Memory B cell (primary cell): ENCODE measurements at regions not wholly inside any gene's neighbourhood (a gene's known extent, or its start where the extent isn't known, plus 50 kb on each side); places are given as distances from the start of the nearest gene placed in this dataset.

ENCODE experiments used
- ATAC-seq: fragments of 150-1000 bp; cut with Tn5 transposase; 2 replicates; pipeline ENCODE4 v1.10.0; 2021; ENCODE audit warnings: low read depth, mild to moderate bottlenecking, moderate library complexity
- DNase-seq, 2 donors: peaks; one replicate each; pipeline ENCODE4 v3.0.0; 2022; ENCODE audit warnings: low spot score in 2 of 2
- H3K27ac Mint-ChIP-seq: one replicate; pipeline ENCODE4 v1.8.0; 2022; ENCODE audit warnings: mild to moderate bottlenecking, moderate library complexity, mixed read lengths
- H3K27me3 Mint-ChIP-seq: one replicate; pipeline ENCODE4 v1.8.0; 2022; ENCODE audit warnings: mixed read lengths
- H3K36me3 Mint-ChIP-seq: one replicate; pipeline ENCODE4 v1.8.0; 2022; ENCODE audit warnings: mild to moderate bottlenecking, mixed read lengths
- H3K4me1 Mint-ChIP-seq: one replicate; pipeline ENCODE4 v1.8.0; 2022; ENCODE audit warnings: mixed read lengths
- H3K4me3 Mint-ChIP-seq: one replicate; pipeline ENCODE4 v1.8.0; 2022; ENCODE audit warnings: mild to moderate bottlenecking, moderate library complexity, mixed read lengths
- H3K9me3 Mint-ChIP-seq: one replicate; pipeline ENCODE4 v1.8.0; 2022; ENCODE audit warnings: mixed read lengths

- peaks cover 4% of the 10 kb centered on the region for H3K4me1 Mint-ChIP-seq
- no peak overlapping the region for H3K4me3 Mint-ChIP-seq
- peaks cover 5% of the 10 kb centered on the region for H3K36me3 Mint-ChIP-seq
- no peaks in the 10 kb centered on the region for H3K27me3 Mint-ChIP-seq
- no peaks in the 10 kb centered on the region for H3K9me3 Mint-ChIP-seq
- ATAC-seq: no peak
- no peak for DNase-seq
- no peak overlapping the region for H3K27ac Mint-ChIP-seq
These were observed 79.2 kb upstream of the ARHGEF3 start for GRCh38 chr3:56880720-56881575.

DNA sequence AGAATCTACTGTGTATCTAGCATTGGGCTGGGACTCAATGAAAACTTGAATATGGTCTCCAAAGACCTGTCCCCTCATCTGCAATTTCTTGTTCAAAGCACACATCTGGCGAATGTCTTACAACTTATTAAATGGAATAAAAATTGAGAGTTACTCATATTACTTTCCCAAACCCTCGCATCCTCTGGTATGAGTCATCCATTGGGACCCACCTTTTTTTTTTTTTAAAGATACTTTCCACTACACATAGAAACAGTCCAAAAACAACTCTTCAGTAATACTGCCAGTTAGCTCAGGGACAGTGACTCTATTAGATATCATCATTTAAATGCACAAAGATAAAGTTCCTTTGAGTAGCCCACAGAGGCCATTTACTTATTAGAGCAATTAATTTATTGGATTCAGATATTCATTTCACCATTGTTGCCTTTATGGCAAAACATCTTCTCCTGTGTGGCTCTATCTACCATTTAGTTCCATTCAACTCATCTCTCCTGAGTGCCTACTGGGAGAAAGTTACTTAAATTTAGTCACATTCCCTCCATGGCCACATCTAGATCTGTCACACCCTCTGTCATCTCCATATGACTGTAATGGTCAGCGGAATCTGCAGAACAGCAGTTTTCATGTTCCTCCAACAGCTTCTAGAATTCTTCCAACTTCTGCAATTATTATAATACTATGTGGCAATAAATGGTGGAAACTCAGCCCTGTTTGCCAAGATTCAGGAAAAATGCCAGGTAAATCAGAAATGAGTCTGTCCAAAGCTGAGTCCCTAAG, 77.9 kb upstream of the ARHGEF3 start:
- H3K4me1 Mint-ChIP-seq: peaks cover 7% of the 10 kb centered on the region
- no peaks in the 10 kb centered on the region for H3K9me3 Mint-ChIP-seq
- DNase-seq: no peak
- no peak for ATAC-seq
- H3K4me3 Mint-ChIP-seq: no peak overlapping the region
- H3K27ac Mint-ChIP-seq: no peak overlapping the region
- H3K36me3 Mint-ChIP-seq: peaks cover 8% of the 10 kb centered on the region
- no peaks in the 10 kb centered on the region for H3K27me3 Mint-ChIP-seq

DNA sequence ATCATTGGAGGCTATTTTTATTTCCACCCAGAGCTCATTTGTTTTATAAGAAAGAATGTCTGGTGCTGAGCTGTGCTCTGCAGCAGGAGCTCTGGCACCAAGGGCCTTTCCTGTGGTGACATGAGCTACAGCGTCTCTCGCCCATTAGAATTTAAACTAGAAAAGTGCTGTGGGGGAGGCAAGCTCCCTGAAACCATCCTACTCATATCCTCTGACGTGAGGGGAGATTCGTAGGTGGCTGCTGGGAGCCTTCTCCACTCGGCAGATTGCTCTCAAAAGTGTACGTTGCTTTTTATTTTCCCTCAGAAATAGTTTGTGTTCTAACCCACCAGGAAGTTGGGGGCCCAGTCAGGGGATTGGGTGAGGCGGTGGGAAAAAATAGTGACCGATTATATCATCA, 76.3 kb upstream of the ARHGEF3 start:
- no peaks in the 10 kb centered on the region for H3K9me3 Mint-ChIP-seq
- H3K27ac Mint-ChIP-seq: no peak overlapping the region
- no peak overlapping the region for H3K4me3 Mint-ChIP-seq
- peaks cover 10% of the 10 kb centered on the region for H3K36me3 Mint-ChIP-seq
- H3K27me3 Mint-ChIP-seq: no peaks in the 10 kb centered on the region
- peaks cover 9% of the 10 kb centered on the region for H3K4me1 Mint-ChIP-seq
- no peak for DNase-seq
- ATAC-seq: no peak

- peaks cover 9% of the 10 kb centered on the region for H3K4me1 Mint-ChIP-seq
- no peaks in the 10 kb centered on the region for H3K9me3 Mint-ChIP-seq
- ATAC-seq (no peak), DNase-seq (no peak)
- H3K27me3 Mint-ChIP-seq: no peaks in the 10 kb centered on the region
- H3K36me3 Mint-ChIP-seq: peaks cover 10% of the 10 kb centered on the region
- H3K27ac Mint-ChIP-seq: no peak overlapping the region
- H3K4me3 Mint-ChIP-seq: no peak overlapping the region
These were observed 75.2 kb upstream of the ARHGEF3 start for GRCh38 chr3:56876916-56877315.

DNA sequence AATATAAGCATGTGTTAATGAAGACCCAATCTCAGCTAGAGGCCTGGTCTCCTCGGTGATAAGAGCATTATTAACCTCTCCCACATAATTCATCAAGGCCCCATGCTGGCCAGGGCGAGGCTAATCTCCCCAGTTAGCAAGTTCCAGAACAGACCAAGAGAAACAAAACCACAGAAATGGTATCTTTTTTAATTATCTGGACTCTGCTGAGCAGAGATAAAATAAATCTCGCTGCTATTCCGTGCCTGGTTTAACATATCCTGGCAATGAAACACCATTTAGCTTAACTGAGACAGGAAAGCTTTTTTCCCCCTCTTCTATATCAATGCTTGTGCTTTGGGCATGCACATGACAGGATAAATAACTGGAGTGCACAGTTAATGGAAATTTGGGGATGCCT, 72.5 kb upstream of the ARHGEF3 start:
- ATAC-seq (no peak), DNase-seq (no peak)
- Mint-ChIP-seq H3K27ac (no peak overlapping the region), H3K9me3 (no peaks in the 10 kb centered on the region), H3K27me3 (no peaks in the 10 kb centered on the region), H3K4me1 (peaks cover 11% of the 10 kb centered on the region), H3K36me3 (peaks cover 6% of the 10 kb centered on the region), H3K4me3 (no peak overlapping the region)

DNA sequence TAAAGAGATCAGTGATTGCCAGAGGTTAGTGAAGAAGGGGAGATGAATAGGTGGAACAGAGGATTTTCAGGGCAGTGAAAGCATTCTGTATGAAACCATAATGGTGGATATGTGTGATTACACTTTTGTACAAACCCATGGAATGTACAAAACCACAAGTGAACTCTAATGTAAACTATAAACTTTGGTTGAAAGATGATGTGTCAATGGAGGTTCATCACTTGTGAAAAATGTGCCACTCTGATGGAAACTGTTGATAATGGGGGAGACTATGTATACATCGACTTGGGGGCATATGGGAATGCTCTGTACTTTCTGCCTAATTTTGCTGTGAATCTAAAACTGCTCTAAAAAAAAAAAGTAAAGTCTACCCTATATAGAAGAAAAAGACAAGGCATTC, 68.7 kb upstream of the ARHGEF3 start:
- H3K4me3 Mint-ChIP-seq: no peak overlapping the region
- ATAC-seq (no peak), DNase-seq (no peak)
- H3K4me1 Mint-ChIP-seq: peaks cover 7% of the 10 kb centered on the region
- H3K36me3 Mint-ChIP-seq: peaks cover 3% of the 10 kb centered on the region
- H3K27ac Mint-ChIP-seq: no peak overlapping the region
- H3K27me3 Mint-ChIP-seq: no peaks in the 10 kb centered on the region
- no peaks in the 10 kb centered on the region for H3K9me3 Mint-ChIP-seq

DNA sequence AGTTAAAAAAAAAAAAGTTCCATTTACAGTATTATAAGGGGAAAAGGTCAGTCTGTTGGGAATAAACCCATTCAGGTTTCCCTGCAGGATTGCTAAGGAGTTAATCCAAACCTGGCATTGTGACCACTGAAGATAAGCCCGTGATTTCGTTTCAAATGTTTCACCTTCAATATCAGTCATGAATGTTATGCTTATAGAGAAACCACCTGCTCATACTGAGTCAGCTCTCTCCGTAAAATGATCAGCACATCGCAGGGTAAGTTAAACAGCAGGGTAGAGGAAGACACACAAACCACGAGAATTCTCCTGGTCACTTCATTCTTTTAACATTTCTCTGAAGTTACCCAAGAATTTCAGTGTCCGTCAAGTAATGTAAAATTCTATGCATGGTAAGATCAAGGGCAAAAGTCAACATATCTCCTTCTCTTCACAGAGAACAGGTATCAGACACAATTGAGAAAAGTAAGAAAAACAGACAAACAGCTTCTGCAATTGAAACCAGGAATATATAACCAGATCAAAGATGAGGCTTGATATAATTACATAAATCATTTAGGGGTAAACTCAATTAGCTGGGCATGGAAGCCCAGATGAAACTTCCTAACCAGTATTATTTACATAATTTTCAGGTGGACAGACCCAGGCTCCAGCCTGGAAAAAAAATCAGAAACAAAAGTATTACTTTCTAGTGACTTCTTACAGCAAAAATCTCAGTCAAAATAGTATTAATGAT, 67.6 kb upstream of the ARHGEF3 start:
- Mint-ChIP-seq H3K9me3 (peaks cover 2% of the 10 kb centered on the region), H3K4me1 (peaks cover 7% of the 10 kb centered on the region), H3K4me3 (no peak overlapping the region), H3K27me3 (no peaks in the 10 kb centered on the region), H3K36me3 (peaks cover 6% of the 10 kb centered on the region), H3K27ac (no peak overlapping the region)
- no peak for DNase-seq
- ATAC-seq: no peak

GRCh38 chr3:56868706-56869105, 67.0 kb upstream of the ARHGEF3 start:
- Mint-ChIP-seq H3K36me3 (peaks cover 9% of the 10 kb centered on the region), H3K4me1 (peaks cover 7% of the 10 kb centered on the region), H3K27ac (no peak overlapping the region), H3K4me3 (no peak overlapping the region), H3K27me3 (no peaks in the 10 kb centered on the region), H3K9me3 (peaks cover 3% of the 10 kb centered on the region)
- ATAC-seq: no peak
- DNase-seq: no peak

- no peak overlapping the region for H3K27ac Mint-ChIP-seq
These were observed 65.9 kb upstream of the ARHGEF3 start for GRCh38 chr3:56867671-56868070.

GRCh38 chr3:56864918-56865524, 63.3 kb upstream of the ARHGEF3 start:
- peaks cover 7% of the 10 kb centered on the region for H3K4me1 Mint-ChIP-seq
- peaks cover 3% of the 10 kb centered on the region for H3K9me3 Mint-ChIP-seq
- no peak overlapping the region for H3K27ac Mint-ChIP-seq
- no peaks in the 10 kb centered on the region for H3K27me3 Mint-ChIP-seq
- no peak for DNase-seq
- H3K36me3 Mint-ChIP-seq: peaks cover 7% of the 10 kb centered on the region
- ATAC-seq: no peak
- no peak overlapping the region for H3K4me3 Mint-ChIP-seq

More at GRCh38 chr3:56867671-56868070, 65.9 kb upstream of the ARHGEF3 start:
- Mint-ChIP-seq H3K36me3 (peaks cover 7% of the 10 kb centered on the region), H3K9me3 (peaks cover 3% of the 10 kb centered on the region), H3K27me3 (no peaks in the 10 kb centered on the region), H3K4me1 (peaks cover 5% of the 10 kb centered on the region), H3K4me3 (no peak overlapping the region)
- ATAC-seq: no peak
- DNase-seq: no peak

DNA sequence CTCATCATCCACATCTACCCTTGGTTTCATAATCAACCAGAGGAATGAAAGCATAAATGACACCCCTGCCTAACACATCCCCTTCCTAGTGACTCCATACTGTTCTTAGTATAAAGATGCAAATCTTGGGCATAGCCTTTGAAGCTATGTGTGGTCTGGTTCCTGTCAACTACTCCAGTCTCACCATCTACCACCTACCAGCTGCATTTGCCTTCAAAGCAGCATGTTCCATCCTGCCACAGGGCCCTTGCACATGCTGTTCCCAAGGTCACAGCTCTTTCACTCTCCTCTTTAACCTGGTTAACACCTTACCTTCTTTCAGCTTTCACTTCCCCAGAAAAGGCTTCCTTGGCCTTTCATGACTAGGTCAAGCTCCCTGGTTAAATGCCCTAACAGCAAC, 62.3 kb upstream of the ARHGEF3 start:
- ATAC-seq: no peak
- Mint-ChIP-seq H3K27me3 (no peaks in the 10 kb centered on the region), H3K4me3 (no peak overlapping the region), H3K27ac (no peak overlapping the region), H3K36me3 (peaks cover 6% of the 10 kb centered on the region), H3K9me3 (peaks cover 3% of the 10 kb centered on the region), H3K4me1 (peaks cover 3% of the 10 kb centered on the region)
- no peak for DNase-seq

- H3K4me1 Mint-ChIP-seq: peaks cover 2% of the 10 kb centered on the region
- H3K27ac Mint-ChIP-seq: no peak overlapping the region
- H3K4me3 Mint-ChIP-seq: no peak overlapping the region
- peaks cover 3% of the 10 kb centered on the region for H3K9me3 Mint-ChIP-seq
- ATAC-seq (no peak), DNase-seq (no peak)
- H3K27me3 Mint-ChIP-seq: no peaks in the 10 kb centered on the region
- H3K36me3 Mint-ChIP-seq: peaks cover 6% of the 10 kb centered on the region
These were observed 60.8 kb upstream of the ARHGEF3 start for GRCh38 chr3:56862352-56863062.

GRCh38 chr3:56861511-56861910, 59.8 kb upstream of the ARHGEF3 start:
- H3K4me1 Mint-ChIP-seq: peaks cover 2% of the 10 kb centered on the region
- ATAC-seq (no peak), DNase-seq (no peak)
- H3K27me3 Mint-ChIP-seq: no peaks in the 10 kb centered on the region
- no peak overlapping the region for H3K27ac Mint-ChIP-seq
- no peak overlapping the region for H3K4me3 Mint-ChIP-seq
- peaks cover 3% of the 10 kb centered on the region for H3K9me3 Mint-ChIP-seq
- peaks cover 6% of the 10 kb centered on the region for H3K36me3 Mint-ChIP-seq
